Glomerular visceral epithelial cell (primary cell): ENCODE measurements at regions not wholly inside any gene's neighbourhood (a gene's known extent, or its start where the extent isn't known, plus 50 kb on each side); places are given as distances from the start of the nearest gene placed in this dataset.
"Not testable (repeated sequence)": the region's sequence is repeated elsewhere in the genome, so short reads cannot be mapped to it uniquely, and the experiment has no call there.

ENCODE experiments used
- DNase-seq: peaks from one replicate; pipeline ENCODE4 v3.0.0-alpha.2; 2016; ENCODE audit errors: extremely low spot score

- no peak for DNase-seq
These were observed 200.4 kb downstream of the DLEU7 start for GRCh38 chr13:50643060-50643459.

DNA sequence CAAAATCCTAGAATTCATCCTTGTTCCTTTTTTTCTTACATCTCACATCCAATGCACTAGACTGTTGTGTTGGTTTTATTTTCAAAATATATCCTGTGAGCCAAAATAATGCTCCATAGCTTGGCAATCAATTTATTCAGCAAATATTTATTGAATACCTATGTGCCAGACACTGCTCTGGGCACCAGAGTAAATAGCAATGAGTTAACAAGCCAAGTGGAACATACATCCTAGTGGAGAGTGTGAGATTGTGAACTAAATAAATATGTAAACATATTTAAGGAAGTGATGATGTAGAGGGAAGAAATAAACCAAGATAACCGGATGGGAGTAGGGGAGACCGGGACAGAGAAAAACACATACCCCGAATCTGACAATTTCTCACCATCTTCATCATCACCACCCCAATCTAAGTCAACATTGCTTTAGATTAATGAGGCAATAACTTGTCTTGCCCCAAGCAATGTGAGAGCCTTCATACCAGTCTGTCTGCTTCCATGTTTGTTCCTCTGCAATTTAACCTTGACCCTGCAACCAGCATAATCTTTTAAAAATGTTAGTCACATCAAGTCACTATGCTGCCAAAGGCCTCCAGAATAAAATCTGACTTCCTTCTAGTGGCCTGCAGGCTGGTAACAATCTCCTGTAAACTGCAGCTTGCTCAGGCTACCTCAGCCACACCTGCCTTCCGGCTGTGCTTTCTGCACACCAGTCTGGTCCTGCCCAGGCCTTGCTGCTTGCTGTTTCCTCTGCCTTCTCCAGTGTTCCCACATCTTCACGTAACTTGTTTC, 199.2 kb downstream of the DLEU7 start:
- DNase-seq, result no peak

DNA sequence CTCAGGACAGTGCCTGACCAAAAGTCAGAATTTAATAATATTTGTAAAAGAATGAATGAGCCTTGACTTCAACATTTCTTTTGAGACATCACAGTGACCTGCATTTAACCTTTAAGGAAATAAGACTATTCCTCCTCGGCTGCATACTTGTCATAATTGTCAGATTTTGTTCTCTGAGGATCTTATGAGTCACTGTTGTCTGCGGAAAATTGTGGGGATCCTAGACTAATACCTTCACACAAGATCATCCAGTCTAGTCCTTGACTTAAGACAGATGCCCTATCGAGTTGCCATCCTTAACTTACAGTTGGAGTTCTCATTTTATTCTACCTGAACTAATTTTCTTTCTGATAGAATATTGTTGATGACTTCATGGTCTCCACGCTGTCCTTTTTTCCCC, 198.4 kb downstream of the DLEU7 start:
- peak; percentile 71 for DNase-seq

DNA sequence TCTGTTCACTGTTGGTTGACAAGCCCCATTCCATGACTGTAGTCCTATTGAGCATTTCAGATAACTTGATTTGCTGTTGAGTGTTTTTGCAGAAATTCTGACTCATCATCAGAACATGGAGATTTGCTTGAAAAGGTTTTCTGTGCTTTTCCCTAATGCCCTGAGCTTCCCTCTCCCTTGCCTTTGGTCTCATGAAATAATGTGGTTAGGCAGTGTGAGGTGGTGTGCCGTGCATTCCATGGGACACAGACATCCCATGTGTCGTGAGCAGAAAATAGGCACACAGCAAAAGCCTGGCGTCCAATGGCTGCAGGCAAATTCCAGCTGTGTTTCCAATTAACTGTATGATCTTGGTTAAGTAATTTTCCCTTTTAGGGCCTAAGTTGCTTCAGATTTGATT, 197.4 kb downstream of the DLEU7 start:
- DNase-seq, result peak; percentile 68

GRCh38 chr13:50649211-50649610, 194.3 kb downstream of the DLEU7 start:
- no peak for DNase-seq

GRCh38 chr13:50650592-50651504, 192.6 kb downstream of the DLEU7 start:
- DNase-seq, result peak; percentile 52

DNA sequence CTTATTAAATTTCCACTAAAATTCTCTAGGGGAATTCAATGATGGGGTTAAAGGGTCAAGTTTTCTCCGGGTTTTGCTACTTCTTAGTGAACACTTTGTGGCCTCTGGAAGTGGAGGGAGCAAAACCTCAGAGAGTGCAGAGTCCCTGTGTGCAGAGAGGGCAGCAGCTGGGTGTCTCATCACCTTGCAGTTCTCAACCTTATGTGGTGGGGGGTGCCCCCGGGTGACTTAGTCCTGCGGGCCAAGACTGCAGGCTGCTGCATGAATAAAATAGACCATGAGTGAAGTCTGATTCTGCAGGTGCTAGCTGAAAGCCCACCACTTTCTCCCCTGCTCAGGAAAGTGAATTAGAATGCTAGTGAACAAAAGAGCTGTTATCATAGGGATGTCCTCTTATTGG, 191.6 kb downstream of the DLEU7 start:
- DNase-seq, result peak; percentile 18

DNA sequence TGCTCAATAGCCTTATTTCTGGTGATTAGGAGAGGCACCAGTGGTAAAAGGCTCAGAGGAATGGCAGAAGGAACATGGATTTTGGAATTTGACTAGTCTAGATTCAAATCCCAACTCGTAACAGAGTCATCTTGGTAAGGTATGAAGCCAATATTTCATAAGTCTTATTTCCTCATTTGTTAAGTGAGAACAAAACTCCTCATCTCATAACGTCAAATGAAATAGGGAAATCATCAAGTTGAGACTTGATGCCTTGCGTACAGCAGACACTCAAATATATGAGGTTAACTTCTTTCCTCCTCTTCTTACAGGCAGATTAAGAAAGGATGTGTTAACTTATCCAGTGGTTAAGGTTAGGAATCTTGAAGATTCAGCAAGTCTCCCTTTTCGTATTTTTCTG, 189.2 kb downstream of the DLEU7 start:
- no peak for DNase-seq

GRCh38 chr13:50661881-50662280, 181.6 kb downstream of the DLEU7 start:
- DNase-seq, result not testable (repeated sequence)

DNA sequence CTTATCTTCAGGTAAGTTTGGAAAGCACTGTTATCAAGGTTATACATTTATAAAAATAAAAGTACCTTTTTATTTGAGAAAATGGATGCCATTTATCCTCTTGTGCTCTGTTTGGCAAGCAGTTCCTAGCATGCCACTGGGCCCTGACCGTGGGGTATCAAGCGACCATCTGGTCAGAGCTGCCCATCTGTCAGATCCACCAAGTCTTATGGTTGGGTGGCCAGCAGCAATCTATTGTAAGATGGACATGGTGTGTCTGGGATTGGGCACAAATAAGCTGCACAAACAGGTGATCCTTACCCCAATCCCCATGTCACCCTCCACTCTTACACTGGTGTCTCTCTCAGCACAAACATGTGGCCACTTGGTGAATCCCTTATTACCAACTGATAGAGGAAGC, 178.5 kb downstream of the DLEU7 start:
- no peak for DNase-seq

GRCh38 chr13:50668049-50668448, 175.4 kb downstream of the DLEU7 start:
- no peak for DNase-seq

GRCh38 chr13:50668691-50669271, 174.7 kb downstream of the DLEU7 start:
- DNase-seq, result no peak

DNA sequence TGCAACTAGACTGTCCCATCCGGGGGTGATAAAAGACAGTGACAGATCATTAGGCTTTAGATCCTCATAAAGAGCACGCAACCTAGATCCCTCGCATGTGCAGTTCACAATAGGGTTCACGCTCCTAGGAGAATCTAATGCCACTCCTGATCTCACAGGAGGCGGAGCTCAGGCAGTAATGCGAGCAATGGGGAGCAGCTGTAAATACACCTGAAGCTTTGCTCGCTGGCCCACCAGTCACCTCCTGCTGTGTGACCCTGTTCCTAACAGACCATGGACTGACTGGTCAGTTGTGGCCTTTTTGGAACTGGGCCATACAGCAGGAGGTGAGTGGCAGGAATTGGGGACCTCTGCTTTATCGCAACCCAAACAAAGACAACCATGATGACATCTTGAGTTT, 173.2 kb downstream of the DLEU7 start:
- DNase-seq, result no peak

- no peak for DNase-seq
These were observed 172.5 kb downstream of the DLEU7 start for GRCh38 chr13:50670847-50671496.

DNA sequence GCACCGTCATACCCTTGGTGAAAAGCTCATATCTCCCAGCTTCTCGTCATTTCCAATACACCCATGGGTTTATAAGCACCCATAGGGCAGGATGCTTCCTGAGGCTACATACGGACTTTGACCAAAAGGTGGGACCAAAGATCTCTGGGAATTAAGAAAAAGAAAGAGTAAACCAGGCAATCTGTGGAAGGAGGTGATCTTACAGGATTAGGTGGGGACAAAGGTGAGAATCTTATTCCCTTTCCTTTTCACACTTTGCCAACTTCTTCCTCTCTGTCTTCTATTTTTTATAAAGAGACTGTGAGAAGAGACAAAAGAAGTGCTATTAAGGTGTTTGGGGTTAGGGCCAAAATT, 172.0 kb downstream of the DLEU7 start:
- DNase-seq, result no peak

DNA sequence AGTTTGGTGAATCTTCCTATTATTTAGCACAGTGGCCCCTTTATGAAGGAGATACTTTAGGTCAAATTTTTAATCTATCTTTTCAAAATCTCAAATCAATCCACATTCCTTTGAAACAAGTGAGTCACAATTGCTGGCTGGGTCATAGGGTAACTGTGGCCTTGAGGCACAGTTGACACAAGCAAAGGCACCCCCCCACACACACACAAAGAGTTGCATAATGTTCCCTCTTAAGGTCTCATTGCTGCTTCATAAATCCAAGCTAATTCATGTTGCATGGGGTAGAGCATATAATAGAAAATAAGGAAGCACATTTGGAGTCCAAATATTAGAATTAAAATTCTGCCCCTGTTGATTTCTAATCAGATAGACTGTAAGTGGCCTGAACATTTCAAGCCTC, 171.5 kb downstream of the DLEU7 start:
- no peak for DNase-seq

GRCh38 chr13:50675651-50676050, 167.8 kb downstream of the DLEU7 start:
- DNase-seq, result no peak

- DNase-seq, result peak; percentile 81
These were observed 166.9 kb downstream of the DLEU7 start for GRCh38 chr13:50676602-50677001.

- no peak for DNase-seq
These were observed 166.2 kb downstream of the DLEU7 start for GRCh38 chr13:50677258-50677657.

DNA sequence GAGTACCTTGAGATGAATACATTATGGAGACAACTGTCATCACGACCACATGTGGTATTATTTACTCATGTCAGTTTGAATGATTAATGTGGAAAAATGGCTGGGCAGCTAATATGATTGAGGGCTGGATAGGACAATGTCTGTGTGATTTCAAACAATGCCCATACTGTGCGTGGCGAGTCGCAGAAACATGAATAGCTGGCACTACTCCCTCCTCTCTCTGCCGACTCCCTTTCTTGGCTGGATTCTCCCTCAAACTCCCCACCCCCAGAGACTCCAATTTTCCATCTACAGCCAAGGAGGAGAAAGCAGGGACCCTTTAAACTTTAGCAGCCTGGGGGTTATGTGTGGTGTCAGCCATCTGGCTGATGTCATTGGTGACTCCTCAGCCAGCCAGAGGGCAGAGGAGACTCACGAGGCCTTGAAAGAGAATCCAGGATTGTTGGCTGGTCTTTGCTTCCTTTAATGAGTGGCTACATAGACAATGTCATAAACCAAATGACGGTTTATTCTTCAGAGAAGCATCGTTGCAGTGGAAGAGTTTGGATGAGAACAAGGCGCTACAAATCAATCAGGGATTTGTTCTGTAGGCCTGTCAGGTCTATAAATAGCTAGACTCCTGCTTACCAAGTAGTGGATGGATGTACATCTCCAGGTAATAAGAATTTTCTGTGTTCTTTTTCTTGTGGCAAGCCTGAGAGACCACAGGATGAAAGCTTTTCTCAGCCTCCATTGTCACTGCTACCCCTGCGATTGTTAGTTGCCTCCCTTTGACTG, 165.6 kb downstream of the DLEU7 start:
- DNase-seq, result peak; percentile 63

DNA sequence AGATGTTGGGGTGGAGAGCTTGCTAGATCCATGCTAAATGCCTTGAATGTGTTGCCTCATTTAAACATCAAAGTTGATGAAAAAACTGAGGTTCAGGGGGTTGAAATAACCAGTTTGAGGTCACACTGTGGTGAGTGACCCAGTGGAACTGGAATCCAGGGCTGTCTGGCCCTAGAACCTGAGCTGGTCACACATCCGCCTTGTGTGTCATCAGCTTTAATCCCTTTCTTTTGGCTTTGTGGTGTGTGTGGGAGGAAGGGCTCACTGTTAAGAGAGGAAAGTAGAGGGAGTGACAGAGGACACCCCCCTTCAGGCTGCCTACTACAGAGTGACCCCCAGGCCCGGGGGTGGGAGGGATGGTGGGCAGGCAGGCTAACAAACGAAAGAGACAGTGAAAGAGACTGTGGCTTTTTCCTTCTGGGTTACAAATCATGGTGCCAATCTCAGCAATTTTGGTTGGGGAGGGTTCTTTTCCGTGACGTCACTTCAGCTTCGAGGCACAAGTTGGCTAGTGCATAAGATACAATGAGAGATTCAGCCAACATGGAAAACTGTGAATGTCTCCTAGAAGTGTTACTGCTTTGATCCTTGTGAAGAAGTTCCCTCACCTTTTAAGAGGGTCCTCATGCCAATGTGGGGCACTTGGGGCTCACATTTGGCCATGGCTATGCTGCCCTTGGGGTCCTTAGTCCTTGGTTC, 164.9 kb downstream of the DLEU7 start:
- DNase-seq, result peak; percentile 97
